Hepatocyte (in vitro differentiated cells): ENCODE measurements at regions not wholly inside any gene's neighbourhood (a gene's known extent, or its start where the extent isn't known, plus 50 kb on each side); places are given as distances from the start of the nearest gene placed in this dataset.

Experiments used
- DNase-seq: peaks from one replicate; pipeline ENCODE4 v3.0.0-alpha.2; 2016; ENCODE audit warnings: low spot score
- H2AFZ ChIP-seq: fragments of 200-600 bp; sonication (generic); 2 replicates; pipeline ENCODE4 v1.6.0; 2016; ENCODE audit warnings: antibody characterized with exemption, mild to moderate bottlenecking
- H3K27ac ChIP-seq: fragments of 200-600 bp; sonication (generic); 2 replicates; pipeline ENCODE4 v1.5.1; 2016; ENCODE audit warnings: mild to moderate bottlenecking
- H3K27me3 ChIP-seq: fragments of 200-600 bp; sonication (generic); 2 replicates; pipeline ENCODE4 v1.6.1; 2016
- H3K36me3 ChIP-seq: fragments of 200-600 bp; sonication (generic); replicated peaks from 2 replicates; pipeline ENCODE4 v1.5.1; 2016; ENCODE audit warnings: low read depth; ENCODE audit not compliant: insufficient read depth
- H3K4me1 ChIP-seq: fragments of 200-600 bp; sonication (generic); 2 replicates; pipeline ENCODE4 v1.5.1; 2016; ENCODE audit warnings: mild to moderate bottlenecking, moderate library complexity; ENCODE audit not compliant: insufficient read depth
- H3K4me2 ChIP-seq: fragments of 200-600 bp; sonication (generic); 2 replicates; pipeline ENCODE4 v1.6.0; 2016
- H3K4me3 ChIP-seq: fragments of 200-600 bp; sonication (generic); 2 replicates; pipeline ENCODE4 v1.5.1; 2016; ENCODE audit warnings: mild to moderate bottlenecking
- H3K79me2 ChIP-seq: fragments of 200-600 bp; sonication (generic); 2 replicates; pipeline ENCODE4 v1.6.0; 2017; ENCODE audit warnings: mild to moderate bottlenecking
- H3K9me2 ChIP-seq: fragments of 200-600 bp; sonication (generic); replicated peaks from 2 replicates; pipeline ENCODE4 v1.6.0; 2017; ENCODE audit warnings: mild to moderate bottlenecking; ENCODE audit not compliant: insufficient read depth
- H3K9me3 ChIP-seq: fragments of 200-600 bp; sonication (generic); 2 replicates; pipeline ENCODE4 v1.5.1; 2016; ENCODE audit warnings: low read depth, mild to moderate bottlenecking
- H4K20me1 ChIP-seq: fragments of 200-600 bp; sonication (generic); 2 replicates; pipeline ENCODE4 v1.6.0; 2016; ENCODE audit warnings: mild to moderate bottlenecking; ENCODE audit not compliant: insufficient read depth, poor library complexity, severe bottlenecking
- EZH2 ChIP-seq: fragments of 200-600 bp; sonication (generic); IDR thresholded peaks from 2 replicates; pipeline ENCODE4 v1.6.1; 2016; ENCODE audit warnings: antibody characterized with exemption, mild to moderate bottlenecking, borderline replicate concordance
- EZH2phosphoT487 ChIP-seq: fragments of 200-600 bp; sonication (generic); IDR thresholded peaks from one replicate; pipeline ENCODE4 v1.6.1; 2018; ENCODE audit warnings: antibody characterized with exemption, mild to moderate bottlenecking, low read depth, moderate library complexity; ENCODE audit not compliant: unreplicated experiment, severe bottlenecking
- WGBS: methylation state at CpG from one replicate; pipeline ENCODE4 v1.1.6; 2016; ENCODE audit warnings: low lambda C conversion rate; ENCODE audit errors: missing lambda C conversion rate; 5-methylcytosine and 5-hydroxymethylcytosine counted together
- TF ChIP-seq, protein P1 (sequence below): fragments of 200-600 bp; sonication (generic); IDR thresholded peaks from 2 replicates; pipeline ENCODE4 v1.5.1; 2016; ENCODE audit warnings: antibody characterized with exemption, mild to moderate bottlenecking; ENCODE audit not compliant: poor library complexity

DNA sequence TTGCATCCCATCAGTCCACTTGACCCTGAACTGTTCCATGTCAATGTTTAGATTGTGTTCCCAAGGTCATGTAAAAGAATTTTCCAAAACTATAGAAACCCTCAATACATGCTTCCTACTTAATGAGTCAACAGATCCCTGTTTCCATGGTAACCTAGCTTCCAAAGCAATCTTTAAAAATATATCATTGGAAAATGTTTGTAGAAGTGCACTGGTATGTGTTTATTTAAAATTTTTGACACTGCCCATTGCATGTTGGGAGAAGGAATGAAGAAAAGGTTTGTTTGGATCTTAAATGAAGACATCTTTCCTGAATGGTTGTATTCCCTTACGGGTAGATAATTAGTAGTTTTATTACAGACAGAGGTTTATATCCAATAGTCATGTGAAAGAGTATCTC lies 345.3 kb downstream of the GABRG1 start:
- Histone ChIP-seq H3K9me3 (no peaks in the 10 kb centered on the region), H2AFZ (no peak overlapping the region), H3K27ac (no peak overlapping the region), H3K4me1 (no peaks in the 10 kb centered on the region), H3K9me2 (no peaks in the 10 kb centered on the region), H3K4me3 (no peak overlapping the region), H3K4me2 (no peak overlapping the region), H4K20me1 (no peaks in the 10 kb centered on the region), H3K36me3 (no peaks in the 10 kb centered on the region), H3K79me2 (no peaks in the 10 kb centered on the region), H3K27me3 (no peaks in the 10 kb centered on the region)
- no peak for TF ChIP-seq EZH2
- TF ChIP-seq EZH2phosphoT487: no peak
- TF ChIP-seq, protein P1, sequence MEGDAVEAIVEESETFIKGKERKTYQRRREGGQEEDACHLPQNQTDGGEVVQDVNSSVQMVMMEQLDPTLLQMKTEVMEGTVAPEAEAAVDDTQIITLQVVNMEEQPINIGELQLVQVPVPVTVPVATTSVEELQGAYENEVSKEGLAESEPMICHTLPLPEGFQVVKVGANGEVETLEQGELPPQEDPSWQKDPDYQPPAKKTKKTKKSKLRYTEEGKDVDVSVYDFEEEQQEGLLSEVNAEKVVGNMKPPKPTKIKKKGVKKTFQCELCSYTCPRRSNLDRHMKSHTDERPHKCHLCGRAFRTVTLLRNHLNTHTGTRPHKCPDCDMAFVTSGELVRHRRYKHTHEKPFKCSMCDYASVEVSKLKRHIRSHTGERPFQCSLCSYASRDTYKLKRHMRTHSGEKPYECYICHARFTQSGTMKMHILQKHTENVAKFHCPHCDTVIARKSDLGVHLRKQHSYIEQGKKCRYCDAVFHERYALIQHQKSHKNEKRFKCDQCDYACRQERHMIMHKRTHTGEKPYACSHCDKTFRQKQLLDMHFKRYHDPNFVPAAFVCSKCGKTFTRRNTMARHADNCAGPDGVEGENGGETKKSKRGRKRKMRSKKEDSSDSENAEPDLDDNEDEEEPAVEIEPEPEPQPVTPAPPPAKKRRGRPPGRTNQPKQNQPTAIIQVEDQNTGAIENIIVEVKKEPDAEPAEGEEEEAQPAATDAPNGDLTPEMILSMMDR: no peak
- 68% methylated on average over 1 of the region's 1 CpG for WGBS
- no peak for DNase-seq

DNA sequence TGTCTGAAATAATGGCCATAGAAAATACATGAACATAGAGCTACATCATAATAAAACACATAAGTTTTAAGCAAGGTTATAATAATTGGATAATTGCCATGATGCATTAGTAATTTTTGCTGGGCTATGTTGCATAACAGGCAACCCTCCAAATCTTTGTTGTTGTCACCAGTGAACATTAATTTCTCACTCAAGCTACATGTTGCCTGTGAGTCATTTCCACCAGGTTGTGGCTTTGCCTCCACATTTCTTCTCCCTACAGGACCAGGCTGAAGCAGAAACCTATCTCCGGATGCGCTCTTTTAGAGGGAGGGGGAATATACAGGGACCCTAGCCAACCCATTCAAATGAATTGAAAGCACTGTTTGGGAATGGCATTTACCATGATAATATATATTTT lies 347.7 kb downstream of the GABRG1 start:
- Histone ChIP-seq H4K20me1 (no peaks in the 10 kb centered on the region), H3K4me1 (no peaks in the 10 kb centered on the region), H3K9me2 (no peaks in the 10 kb centered on the region), H3K27ac (no peak overlapping the region), H3K79me2 (no peaks in the 10 kb centered on the region), H3K9me3 (no peaks in the 10 kb centered on the region), H3K36me3 (no peaks in the 10 kb centered on the region), H3K27me3 (no peaks in the 10 kb centered on the region), H3K4me2 (no peak overlapping the region), H2AFZ (no peak overlapping the region), H3K4me3 (no peak overlapping the region)
- no peak for DNase-seq
- WGBS: 93% methylated on average over 2 of the region's 2 CpGs
- TF ChIP-seq EZH2: no peak
- TF ChIP-seq EZH2phosphoT487: no peak
- TF ChIP-seq, protein P1: no peak

DNA sequence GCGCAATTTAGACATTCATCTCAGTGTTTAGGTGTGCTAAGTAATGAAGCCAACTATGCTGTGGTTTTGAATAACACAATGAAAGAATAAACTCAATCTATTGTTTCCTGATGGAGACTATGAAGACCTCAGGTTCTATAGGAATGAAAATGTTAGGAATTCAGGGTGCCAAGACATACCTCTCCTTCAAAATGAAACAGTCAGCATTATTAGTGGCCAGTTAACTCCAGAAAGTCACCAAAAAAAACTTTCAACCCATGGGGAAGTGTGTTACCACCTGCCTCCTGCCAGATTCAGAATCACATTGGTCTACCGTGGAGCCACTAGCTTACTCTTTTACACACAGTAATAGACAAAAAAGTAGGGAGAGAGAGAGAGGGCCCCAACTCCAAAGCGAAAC lies 352.9 kb downstream of the GABRG1 start:
- Histone ChIP-seq H3K27me3 (no peaks in the 10 kb centered on the region), H3K9me3 (no peaks in the 10 kb centered on the region), H3K9me2 (no peaks in the 10 kb centered on the region), H3K4me2 (no peak overlapping the region), H3K36me3 (no peaks in the 10 kb centered on the region), H3K27ac (no peak overlapping the region), H3K4me1 (no peaks in the 10 kb centered on the region), H3K79me2 (no peaks in the 10 kb centered on the region), H4K20me1 (no peaks in the 10 kb centered on the region), H3K4me3 (no peak overlapping the region), H2AFZ (no peak overlapping the region)
- no peak for DNase-seq
- no peak for TF ChIP-seq EZH2
- TF ChIP-seq EZH2phosphoT487: no peak
- TF ChIP-seq, protein P1: no peak
- 94% methylated on average over 3 of the region's 3 CpGs for WGBS

DNA sequence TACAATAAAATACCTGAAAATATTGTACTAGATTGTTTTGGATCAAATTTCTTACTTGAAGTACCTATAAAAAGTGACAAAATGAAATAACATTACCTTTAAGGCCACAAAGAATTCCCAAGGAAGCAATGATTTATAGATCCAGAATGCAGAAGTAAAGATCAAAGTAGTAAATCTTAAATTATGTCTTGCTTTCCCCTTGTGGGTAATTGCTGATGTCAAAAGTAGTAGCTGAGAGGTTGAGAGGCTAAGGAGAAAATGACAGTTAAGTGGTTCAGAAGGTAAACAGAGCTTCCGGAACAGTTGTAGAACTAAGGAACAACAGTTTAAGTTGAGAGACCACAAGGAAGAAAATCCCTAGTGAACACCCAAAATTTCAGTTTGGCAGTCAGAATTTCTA lies 358.3 kb downstream of the GABRG1 start:
- Histone ChIP-seq H3K4me2 (no peak overlapping the region), H2AFZ (no peak overlapping the region), H3K27me3 (no peaks in the 10 kb centered on the region), H3K4me3 (no peak overlapping the region), H3K9me2 (no peaks in the 10 kb centered on the region), H3K27ac (no peak overlapping the region), H4K20me1 (no peaks in the 10 kb centered on the region), H3K36me3 (no peaks in the 10 kb centered on the region), H3K79me2 (no peaks in the 10 kb centered on the region), H3K9me3 (no peaks in the 10 kb centered on the region), H3K4me1 (no peaks in the 10 kb centered on the region)
- TF ChIP-seq, protein P1: no peak
- TF ChIP-seq EZH2: no peak
- no peak for TF ChIP-seq EZH2phosphoT487
- no peak for DNase-seq
- WGBS: 65% methylated on average over 1 of the region's 1 CpG
